DMS153 treated with DMSO at 0.1 percent for 48 hours (cell line): ENCODE measurements at regions not wholly inside any gene's neighbourhood (a gene's known extent, or its start where the extent isn't known, plus 50 kb on each side); places are given as distances from the start of the nearest gene placed in this dataset.
A peak's percentile ranks its signal among the peaks of the same experiment; 100 is the strongest.

Experiments used
- DNase-seq: peaks from one replicate; lab custom pipeline; 2025; ENCODE audit not compliant: unreplicated experiment; lab: John Stamatoyannopoulos, UW

DNA sequence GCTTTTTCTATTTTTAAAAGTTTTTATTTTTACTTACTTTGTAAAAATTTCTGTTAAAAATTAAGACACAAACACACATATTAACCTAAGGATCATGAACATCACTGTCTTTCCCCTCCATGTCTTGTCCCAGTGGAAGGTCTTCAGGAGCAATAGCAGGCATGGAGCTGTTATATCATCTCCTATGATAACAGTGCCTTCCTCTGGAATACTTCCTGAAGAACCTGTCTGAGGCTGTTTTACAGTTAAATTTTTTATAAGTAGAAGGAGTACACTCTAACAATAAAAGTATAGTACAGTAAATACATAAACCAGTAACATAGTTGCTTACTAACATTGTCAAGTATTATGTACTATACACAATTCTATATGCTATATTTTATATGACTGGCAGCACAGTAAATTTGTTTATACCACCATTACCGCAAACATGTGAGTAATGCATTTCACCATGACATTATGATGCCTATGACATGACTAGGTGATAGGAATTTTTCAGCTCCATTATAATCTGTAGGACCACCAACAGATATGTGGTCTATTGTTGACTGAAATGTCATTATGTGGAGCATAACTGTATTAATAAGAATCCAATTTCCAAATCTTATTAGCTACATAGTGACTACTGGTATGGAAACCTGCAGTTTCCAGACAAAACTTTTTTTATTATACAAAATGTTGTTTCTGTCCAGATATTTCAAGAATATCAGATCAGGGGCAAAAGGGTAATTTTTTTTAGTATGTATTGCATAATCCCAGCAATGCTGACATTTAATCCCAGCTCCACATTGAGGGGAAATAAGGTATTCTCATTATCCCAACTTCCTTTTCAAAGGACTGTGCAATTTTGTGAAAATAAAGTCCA lies 337.2 kb upstream of the SLC39A10 start:
- DNase-seq: no peak

DNA sequence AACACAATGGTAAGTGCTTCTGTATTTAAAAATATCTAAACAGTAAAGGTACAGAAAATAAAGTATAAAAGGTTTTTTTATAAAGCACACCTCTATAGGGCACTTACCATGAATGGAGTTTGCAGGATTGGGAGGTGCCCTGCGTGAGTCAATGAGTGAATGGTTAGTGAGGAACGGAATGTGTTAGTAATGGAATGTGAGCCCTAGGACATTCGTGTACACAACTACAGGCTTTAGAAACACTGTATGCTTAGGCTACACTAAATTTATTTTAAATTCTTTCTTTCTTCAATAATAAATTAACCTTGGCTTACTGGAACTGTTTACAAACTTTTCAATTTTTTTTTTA lies 337.9 kb upstream of the SLC39A10 start:
- no peak for DNase-seq

DNA sequence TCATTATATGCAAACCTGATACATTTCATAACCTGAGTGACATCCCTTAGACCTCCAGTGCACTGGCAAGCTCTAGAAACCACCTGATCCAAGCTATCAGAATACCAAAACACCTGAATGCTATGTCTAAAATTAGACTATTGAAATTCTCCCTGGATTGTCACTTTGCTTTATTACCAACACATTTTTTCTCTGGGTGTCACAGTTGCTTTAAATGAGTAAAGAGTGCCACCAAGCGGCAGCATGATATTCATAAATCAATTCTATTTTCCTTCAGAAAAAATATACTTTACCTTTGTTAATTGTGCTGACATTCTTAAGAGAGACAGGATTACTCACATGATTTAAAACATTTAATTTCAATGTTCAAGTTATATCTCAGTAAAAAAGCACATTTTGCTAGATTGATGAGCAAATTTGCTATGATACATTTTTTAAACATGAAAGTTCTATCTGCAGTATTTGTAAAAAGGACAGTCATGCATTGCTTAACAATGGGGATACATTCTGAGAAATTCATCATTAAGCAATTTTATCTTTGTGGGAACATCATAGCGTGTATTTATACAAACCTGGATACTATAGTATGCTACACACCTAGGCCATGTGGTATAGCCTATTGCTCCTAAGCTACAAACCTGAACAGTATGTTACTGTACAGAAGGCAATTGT lies 338.4 kb upstream of the SLC39A10 start:
- DNase-seq: peak; percentile 69

DNA sequence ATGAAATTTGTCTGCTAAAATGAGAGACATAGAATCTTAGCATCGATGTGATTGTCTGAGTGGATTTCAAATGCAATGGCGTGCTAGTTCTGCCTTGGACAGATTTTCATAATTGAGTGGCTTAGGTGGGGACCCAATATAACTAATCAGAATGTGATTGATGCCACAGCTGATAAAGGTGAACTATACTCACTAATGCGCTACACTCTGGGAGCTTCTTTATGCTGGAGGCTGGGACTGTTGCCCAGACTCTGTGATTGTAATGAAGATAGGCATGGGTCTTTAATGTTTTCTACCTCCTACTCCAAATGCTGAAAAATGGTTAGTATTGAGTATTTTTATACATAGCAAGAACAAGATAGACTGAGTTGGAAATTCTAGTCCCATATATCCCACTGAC lies 339.5 kb upstream of the SLC39A10 start:
- DNase-seq: no peak

DNA sequence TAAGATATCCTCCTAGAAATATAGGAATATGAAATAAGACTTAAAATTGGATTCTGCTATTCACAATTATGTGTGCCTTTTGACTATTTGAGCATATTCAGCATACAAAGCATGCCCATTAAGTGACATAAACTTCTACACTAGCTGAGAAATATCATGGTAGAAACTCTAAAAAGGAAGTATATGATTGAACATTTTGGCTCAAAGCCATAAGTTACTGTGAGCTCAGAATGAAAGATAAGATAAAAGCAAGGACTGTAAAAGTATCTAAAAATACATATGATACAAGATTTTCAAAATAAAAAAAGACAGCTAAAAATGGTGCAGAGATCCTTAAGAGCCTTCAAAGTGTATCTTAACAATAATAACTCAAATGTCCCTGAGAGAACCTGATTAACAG lies 340.5 kb upstream of the SLC39A10 start:
- DNase-seq: no peak

DNA sequence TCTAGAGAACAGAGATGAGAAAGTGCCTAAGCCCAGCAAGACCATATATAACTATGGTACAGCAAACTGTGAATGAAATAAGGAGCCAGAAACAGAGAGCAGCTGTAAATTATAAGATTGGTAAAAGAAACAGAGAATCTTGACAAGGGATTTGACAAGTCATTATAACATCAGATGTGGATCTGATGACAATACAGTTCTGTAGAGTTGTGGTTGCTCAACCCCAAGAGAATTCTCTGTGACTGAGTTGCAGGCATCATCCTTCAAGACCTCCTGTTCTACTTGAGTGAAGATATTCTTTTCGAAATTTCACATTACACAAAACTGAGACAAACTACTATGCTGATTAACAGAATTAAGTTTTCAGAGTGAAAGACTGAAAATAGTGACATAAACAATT lies 343.1 kb upstream of the SLC39A10 start:
- DNase-seq: no peak

DNA sequence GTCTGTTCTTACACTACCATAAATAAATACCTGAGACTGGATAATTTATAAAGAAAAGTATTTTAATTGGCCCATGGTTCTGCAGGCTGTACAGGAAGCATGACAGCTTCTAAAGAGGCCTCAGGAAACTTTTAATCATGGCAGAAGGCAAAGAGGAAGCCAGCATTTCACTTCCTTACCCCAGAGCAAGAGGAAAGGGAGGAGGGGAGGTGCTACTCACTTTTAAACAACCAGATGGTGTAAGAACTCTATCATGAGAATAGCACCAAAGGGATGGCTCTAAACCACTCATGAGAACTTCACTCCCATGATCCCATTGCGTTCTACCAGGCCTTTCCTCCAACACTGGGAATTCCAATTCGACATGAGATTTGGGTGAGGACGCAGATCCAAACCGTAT lies 344.4 kb upstream of the SLC39A10 start:
- DNase-seq: no peak

DNA sequence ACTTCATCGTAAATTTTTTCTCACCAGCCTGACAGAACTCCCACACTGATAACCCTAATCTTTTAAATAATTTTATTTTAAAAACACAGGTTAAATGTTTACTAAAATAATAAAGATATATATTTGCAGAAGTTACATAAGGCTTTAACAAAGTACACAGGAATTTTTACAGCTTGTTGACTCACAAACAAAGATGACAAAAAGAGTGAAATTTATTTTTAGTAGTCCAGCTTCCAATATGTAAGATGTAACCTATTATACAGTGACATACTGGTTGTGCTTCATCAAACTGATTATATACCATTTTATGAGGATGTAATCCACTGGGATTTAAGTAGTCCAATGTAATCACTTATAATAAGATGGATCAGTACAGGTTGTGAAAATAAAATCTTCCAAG lies 348.9 kb upstream of the SLC39A10 start:
- DNase-seq: no peak

DNA sequence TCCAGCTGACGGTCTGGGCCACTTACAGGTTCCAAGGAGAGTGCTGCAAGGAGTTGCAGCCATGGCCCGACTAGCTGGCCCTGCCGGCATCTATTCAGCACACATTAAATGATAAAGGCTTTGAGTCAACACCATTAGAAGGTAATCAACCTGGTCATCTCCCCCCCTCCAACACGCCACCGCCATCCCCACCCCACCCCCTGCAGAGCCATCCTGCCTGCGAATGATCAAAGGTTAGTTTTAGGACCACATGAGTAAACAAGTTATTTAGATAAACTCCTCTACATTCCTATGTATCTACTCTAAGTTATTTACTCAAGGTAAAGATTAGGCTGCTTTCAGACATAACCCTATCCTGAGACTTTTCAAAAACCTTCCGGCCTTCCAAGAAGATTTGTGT lies 349.3 kb upstream of the SLC39A10 start:
- no peak for DNase-seq

DNA sequence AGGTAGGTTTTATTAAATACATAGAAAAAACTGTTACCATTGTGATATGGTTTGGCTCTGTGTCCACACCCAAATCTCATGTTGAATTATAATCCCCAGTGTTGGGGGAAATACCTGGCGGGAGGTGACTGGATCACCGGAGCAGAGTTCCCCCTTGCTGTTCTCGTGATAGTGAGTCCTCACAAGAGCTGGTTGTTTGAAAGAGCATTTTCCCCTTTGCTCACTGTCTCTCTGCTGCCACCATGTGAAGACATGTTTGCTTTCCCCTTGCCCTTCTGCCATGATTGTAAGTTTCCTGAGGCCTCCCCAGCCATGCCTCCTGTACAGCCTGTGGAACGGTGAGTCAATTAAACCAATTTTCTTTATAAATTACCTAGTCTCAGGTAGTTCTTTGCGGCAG lies 352.7 kb upstream of the SLC39A10 start:
- no peak for DNase-seq

DNA sequence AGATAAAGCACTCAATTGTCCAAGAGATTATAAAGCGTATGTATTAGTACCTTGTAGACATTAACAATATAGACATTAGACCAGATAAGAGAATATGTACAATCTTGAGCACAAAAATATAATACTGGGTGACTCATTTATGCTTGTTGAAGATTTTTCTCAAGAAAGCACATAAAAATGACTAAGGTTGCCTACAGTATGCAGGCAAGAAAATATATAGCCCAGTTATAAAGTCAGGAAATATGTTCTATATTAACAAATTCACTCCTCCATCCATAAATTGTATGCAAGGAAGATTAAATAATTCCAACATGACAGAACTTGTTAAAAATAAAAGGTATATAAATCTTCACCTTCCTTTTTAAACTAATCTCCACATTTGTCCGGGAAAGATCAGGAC lies 356.4 kb upstream of the SLC39A10 start:
- no peak for DNase-seq

DNA sequence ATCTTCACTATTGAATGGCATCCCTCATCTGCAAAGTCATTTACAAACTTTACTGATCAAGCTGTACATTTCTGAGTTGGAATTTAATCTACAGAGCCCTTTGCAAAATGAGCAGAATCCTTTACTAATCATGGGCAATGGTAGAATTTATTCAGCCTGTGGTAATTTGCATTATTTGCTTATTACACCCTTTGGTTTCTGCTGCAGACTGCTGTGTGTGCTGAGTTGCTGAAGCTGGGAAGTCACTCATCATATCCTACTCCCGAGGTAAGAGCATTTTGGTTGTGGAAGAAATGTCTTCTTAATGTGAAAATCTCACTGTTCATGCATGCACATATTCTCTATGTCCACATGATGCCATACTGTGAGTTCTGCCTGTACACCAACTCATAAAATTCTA lies 357.4 kb upstream of the SLC39A10 start:
- DNase-seq: no peak

DNA sequence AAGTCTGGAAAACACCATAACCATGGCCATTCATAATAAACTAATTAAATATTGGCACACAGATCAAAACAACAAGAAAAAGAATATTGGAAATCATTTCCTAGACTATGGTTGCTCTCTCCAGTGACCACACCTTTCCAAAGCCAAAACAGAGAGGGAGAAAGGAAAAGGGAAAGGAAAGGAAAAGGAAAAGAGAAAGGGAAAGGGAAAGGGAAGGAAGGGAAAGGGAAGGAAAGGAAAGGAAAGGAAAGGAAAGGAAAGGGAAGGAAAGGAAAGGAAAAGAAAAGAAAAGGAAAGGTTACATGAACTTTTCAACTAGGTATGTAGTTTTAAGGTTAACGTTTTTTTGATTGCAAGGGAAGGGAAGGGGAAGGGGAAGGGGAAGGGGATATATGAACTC lies 360.5 kb upstream of the SLC39A10 start:
- DNase-seq: no peak

DNA sequence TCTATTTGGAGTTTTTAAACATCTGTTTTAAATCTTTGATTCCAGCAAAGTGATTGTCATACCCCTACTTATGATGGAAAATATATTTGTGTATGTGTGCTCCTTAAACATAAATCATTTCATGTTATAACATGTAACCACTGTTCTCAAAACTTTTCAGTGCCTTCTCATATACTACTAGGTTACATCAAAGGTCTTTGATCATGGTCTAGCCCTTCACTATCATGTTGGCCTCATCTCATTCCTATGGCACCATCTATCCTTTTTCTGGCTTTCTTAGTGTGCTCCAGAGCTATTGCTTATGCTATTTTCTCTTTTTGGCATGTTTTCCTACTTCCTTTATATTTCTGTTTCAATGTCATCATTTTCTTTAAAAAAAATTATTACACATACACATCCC lies 367.9 kb upstream of the SLC39A10 start:
- DNase-seq: no peak

DNA sequence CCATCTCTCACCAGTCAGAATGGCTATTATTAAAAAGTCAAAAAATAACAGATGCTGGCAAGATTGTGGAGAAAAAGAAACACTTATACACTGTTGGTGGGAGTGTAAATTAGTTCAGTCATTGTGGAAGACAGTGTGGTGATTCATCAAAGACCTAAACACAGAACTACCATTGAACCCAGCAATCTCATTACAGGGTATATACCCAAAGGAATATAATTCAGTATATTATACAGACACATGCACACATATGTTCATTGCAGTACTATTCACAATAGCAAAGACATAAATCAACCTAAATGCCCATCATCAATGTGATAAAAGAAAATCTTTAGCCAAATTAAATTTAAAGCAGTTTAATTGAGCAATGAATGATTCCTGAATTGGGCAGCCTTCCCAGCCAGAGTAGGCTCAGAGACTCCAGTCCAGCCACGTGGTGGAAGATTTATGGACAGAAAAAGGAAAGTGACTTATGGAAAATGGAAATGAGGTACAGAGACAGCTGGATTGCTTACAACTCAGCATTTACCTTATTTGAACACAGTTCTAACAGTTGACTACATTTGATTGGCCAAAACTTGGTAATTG lies 377.1 kb upstream of the SLC39A10 start:
- DNase-seq: no peak

DNA sequence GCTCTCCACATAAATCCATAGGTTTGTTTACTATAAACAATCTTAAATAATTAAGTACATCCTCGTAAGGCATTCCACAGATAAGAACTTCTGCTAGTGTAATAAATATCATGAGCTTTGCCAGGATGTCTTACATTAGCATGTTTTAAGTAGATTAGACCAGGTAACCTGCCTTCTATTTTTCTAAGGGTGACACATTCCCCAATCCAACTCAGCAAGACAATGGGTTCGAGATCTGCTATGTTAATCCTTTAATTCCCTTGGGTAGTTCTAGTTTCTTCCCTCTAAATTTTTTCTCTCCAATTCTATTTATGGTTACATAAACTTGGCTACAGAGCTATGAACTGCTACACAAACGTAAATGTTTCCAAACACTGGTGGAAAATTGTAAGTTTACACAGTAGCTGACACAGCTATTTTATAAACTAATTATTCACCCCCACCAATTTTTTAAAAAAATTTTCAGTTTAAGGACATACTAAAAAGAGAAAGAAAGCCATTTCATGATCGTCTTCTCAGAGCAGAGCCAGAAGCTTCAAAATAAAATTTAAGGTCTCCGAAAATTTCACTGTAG lies 386.5 kb upstream of the SLC39A10 start:
- DNase-seq: no peak

DNA sequence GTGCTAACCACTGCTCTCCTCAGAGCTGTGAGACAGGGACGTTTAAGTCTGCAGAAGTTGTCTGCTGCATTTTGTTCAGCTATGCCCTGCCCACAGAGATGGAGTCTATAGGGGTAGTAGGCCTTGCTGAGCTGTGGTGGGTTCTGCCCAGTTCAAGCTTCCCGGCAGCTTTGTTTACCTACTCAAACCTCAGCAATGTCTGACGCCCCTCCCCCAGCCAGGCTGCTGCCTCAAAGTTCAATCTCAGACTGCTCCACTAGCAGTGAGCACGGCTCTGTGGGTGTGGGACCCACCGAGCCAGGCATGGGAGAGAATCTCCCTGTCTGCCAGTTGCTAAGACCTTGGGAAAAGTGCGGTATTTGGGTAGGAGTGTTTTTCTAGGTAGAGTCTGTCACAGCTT lies 387.8 kb upstream of the SLC39A10 start:
- no peak for DNase-seq

DNA sequence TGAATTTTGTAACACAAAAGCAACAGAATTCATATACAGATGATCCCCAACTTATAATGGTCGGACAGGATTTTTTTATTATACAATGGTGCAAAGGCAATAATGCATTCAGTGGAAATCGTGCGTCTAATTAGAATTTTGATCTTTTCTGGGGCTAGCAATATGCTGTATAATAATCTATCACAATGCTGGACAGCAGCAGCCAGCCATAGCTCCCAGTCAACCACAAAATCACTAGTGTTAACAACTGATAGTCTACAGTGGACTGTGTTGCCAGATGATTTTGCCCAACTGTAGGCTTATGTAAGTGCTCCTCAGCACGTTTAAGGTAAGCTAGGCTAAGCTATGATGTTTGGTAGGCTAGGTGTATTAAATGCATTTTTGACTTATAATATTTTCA lies 399.0 kb upstream of the SLC39A10 start:
- no peak for DNase-seq

DNA sequence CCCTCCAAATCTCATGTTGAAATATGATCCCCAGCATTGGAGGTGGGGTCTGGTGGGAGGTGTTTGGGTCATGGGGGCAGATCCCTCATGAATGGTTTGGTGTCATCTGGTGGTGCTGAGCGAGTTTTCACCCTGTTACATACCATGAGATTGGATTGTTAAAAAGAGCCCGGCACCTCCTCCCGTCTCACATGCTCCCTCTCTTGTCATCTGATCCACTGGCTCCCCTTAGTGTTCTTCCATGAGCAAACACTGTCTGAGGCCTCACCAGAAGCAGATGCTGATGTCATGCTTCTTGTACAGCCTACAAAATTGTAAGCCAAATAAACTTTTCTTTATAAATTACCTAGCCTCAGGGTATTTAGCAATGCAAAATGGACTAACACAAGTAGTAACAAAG lies 405.0 kb upstream of the SLC39A10 start:
- DNase-seq: no peak

DNA sequence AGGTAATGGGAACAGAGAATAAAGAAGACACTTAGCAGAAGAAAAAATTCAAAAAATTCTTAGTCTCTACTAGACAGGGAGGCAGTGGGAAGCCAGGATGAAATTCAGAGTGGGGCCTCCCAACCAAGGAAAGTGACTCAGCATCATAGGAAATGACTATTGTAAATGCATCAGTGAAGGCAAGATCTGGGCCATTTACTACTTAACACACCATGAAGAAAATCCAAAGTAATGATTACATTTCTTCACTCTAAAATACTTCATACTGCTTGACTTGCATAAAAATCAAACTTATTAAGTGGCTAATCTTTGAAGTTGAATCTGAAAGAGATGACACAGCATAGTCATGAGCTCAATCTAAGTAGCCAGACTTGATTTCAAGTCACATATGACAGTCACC lies 405.8 kb upstream of the SLC39A10 start:
- no peak for DNase-seq

DNA sequence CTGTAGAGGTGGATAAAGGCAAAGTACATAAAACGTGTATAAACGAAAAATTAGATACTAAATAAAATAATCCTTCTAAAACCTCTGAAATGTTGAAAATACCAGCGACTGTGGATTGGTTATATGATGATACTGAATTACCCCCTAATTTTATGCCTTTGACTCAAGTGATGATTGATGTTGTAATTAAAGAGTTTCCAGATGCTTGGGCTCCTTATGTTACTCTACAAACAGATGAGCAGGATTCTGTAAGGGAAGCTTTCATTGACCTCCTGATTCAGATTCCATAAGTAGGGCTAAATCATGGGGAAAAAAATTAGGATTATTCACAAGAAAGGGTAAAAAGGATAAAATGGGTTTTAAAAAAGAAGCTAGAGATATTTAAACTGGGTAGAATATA lies 418.2 kb upstream of the SLC39A10 start:
- no peak for DNase-seq

DNA sequence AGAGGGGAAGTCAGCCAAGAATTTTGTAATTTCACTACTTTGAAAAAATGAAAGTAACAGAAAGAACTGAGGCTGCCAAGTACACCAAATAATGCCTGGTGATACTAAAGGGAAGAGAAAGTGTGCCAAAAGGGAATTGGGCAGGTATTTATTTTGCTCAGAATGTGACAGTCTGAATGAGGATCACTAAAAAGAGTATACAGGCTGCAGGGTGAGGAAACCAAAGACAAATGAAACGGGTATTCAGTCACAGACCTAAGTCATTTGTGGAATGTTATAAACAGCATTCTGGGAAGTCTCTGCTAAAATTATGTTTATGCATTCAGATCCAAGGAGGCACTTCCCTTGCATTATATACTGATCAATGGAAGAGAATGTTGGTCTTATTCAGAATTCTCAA lies 418.6 kb upstream of the SLC39A10 start:
- DNase-seq: no peak
